Kidney (tissue), 13 donors: ENCODE measurements at regions not wholly inside any gene's neighbourhood (a gene's known extent, or its start where the extent isn't known, plus 50 kb on each side); places are given as distances from the start of the nearest gene placed in this dataset.

Source experiments
- DNase-seq, 5 donors: peaks; one replicate each; pipeline ENCODE4 v3.0.0-alpha.2; 2013 to 2020
- FAIRE-seq: peaks from 2 replicates; lab custom pipeline; 2012; peaks lifted over from hg19 to GRCh38; lab: Jason Lieb, UNC
- H3K27ac ChIP-seq, 2 donors: one replicate each; pipeline ENCODE4 v1.7.0; 2013; ENCODE audit warnings: low read depth in 2 of 2, low read length in 2 of 2, inconsistent platforms in 1 of 2
- H3K27me3 ChIP-seq: one replicate; pipeline ENCODE4 v1.7.1; 2013; ENCODE audit warnings: low read length, inconsistent platforms; ENCODE audit not compliant: control insufficient read depth, insufficient read depth
- H3K36me3 ChIP-seq, 3 donors: one replicate each; pipeline versions ENCODE4 v1.7.0 to v1.7.1; 2013; ENCODE audit warnings: low read length in 3 of 3, control low read depth in 1 of 3, inconsistent platforms in 1 of 3; ENCODE audit not compliant: insufficient read depth in 3 of 3, control insufficient read depth in 2 of 3
- H3K4me1 ChIP-seq, 3 donors: one replicate each; pipeline versions ENCODE4 v1.7.0 to v1.7.1; 2013; ENCODE audit warnings: low read length in 3 of 3, inconsistent platforms in 1 of 3, low read depth in 1 of 3; ENCODE audit not compliant: control insufficient read depth in 2 of 3, insufficient read depth in 2 of 3
- H3K4me3 ChIP-seq, 3 donors: one replicate each; pipeline versions ENCODE4 v1.7.0 to v1.8.1; 2013; ENCODE audit warnings: low read length in 3 of 3, control low read depth in 1 of 3, inconsistent platforms in 1 of 3
- H3K9ac ChIP-seq, 3 donors: one replicate each; pipeline versions ENCODE4 v1.7.0 to v1.7.1; 2013; ENCODE audit warnings: low read length in 3 of 3, control low read depth in 1 of 3, inconsistent platforms in 1 of 3
- H3K9me3 ChIP-seq, 3 donors: one replicate each; pipeline versions ENCODE4 v1.7.0 to v1.7.1; 2013; ENCODE audit warnings: low read length in 3 of 3, control low read depth in 1 of 3, inconsistent platforms in 1 of 3; ENCODE audit not compliant: control insufficient read depth in 2 of 3, insufficient read depth in 1 of 3
- intact Hi-C: fragments of 100-400 bp; cut with DNase I; formaldehyde crosslinking; loops from one replicate; pipeline ENCODE4 v1.11.1; 2022
- TF ChIP-seq, protein P1 (sequence below): IDR thresholded peaks from 3 replicates; pipeline ENCODE4 v1.5.1; 2012; ENCODE audit warnings: mild to moderate bottlenecking, moderate library complexity, borderline replicate concordance; ENCODE audit not compliant: insufficient read depth; ENCODE audit errors: extremely low read depth
- donor health status: control.
- donor health status: control.
- donor health status: control.
- donor health status: control.
- donor health status: control.
- donor health status: DM: yes; HTN: yes; CAD: no.
- donor health status: Normal renal cell carcinoma (clear cell type).

- H3K27me3 ChIP-seq = no peaks in the 10 kb centered on the region
- H3K36me3 ChIP-seq = no peaks in the 10 kb centered on the region
- TF ChIP-seq, protein P1, sequence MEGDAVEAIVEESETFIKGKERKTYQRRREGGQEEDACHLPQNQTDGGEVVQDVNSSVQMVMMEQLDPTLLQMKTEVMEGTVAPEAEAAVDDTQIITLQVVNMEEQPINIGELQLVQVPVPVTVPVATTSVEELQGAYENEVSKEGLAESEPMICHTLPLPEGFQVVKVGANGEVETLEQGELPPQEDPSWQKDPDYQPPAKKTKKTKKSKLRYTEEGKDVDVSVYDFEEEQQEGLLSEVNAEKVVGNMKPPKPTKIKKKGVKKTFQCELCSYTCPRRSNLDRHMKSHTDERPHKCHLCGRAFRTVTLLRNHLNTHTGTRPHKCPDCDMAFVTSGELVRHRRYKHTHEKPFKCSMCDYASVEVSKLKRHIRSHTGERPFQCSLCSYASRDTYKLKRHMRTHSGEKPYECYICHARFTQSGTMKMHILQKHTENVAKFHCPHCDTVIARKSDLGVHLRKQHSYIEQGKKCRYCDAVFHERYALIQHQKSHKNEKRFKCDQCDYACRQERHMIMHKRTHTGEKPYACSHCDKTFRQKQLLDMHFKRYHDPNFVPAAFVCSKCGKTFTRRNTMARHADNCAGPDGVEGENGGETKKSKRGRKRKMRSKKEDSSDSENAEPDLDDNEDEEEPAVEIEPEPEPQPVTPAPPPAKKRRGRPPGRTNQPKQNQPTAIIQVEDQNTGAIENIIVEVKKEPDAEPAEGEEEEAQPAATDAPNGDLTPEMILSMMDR = no peak
- H3K4me1 ChIP-seq = no peaks in the 10 kb centered on the region
- H3K9ac ChIP-seq = no peak overlapping the region
- no peak overlapping the region for H3K4me3 ChIP-seq
- FAIRE-seq (no peak), DNase-seq (no peak)
- H3K9me3 ChIP-seq = no peaks in the 10 kb centered on the region
- intact Hi-C loops = no loop called here
- H3K27ac ChIP-seq = no peak overlapping the region
Observed at GRCh38 chr4:174096999-174097398, 186.5 kb downstream of the FBXO8 start.

- intact Hi-C loops = no loop called here
- no peaks in the 10 kb centered on the region for H3K36me3 ChIP-seq
- no peak overlapping the region for H3K9ac ChIP-seq
- H3K9me3 ChIP-seq = no peaks in the 10 kb centered on the region
- DNase-seq (no peak), FAIRE-seq (no peak)
- TF ChIP-seq, protein P1 = no peak
- no peak overlapping the region for H3K27ac ChIP-seq
- H3K27me3 ChIP-seq = no peaks in the 10 kb centered on the region
- no peak overlapping the region for H3K4me3 ChIP-seq
- no peaks in the 10 kb centered on the region for H3K4me1 ChIP-seq
Observed at GRCh38 chr4:174096456-174096855, 187.0 kb downstream of the FBXO8 start.

GRCh38 chr4:174091130-174091529 lies 192.3 kb downstream of the FBXO8 start:
- intact Hi-C loops = no loop called here
- FAIRE-seq (no peak), DNase-seq (no peak)
- Histone ChIP-seq H3K27ac (no peak overlapping the region), H3K4me1 (no peaks in the 10 kb centered on the region), H3K9me3 (no peaks in the 10 kb centered on the region), H3K9ac (no peak overlapping the region), H3K4me3 (no peak overlapping the region), H3K27me3 (no peaks in the 10 kb centered on the region), H3K36me3 (no peaks in the 10 kb centered on the region)
- TF ChIP-seq, protein P1 = no peak

GRCh38 chr4:174089711-174090110 lies 193.8 kb downstream of the FBXO8 start:
- intact Hi-C loops = no loop called here
- Histone ChIP-seq H3K27ac (no peak overlapping the region), H3K36me3 (no peaks in the 10 kb centered on the region), H3K9ac (no peak overlapping the region), H3K9me3 (no peaks in the 10 kb centered on the region), H3K4me1 (no peaks in the 10 kb centered on the region), H3K27me3 (no peaks in the 10 kb centered on the region), H3K4me3 (no peak overlapping the region)
- TF ChIP-seq, protein P1 = no peak
- no peak for FAIRE-seq
- DNase-seq = no peak
